Stimulated activated CD4-positive, alpha-beta T cell treated with anti-CD3 and anti-CD28 coated beads, Interleukin-4, amount 100 ng/mL, for 48 hours (primary cell): ENCODE measurements at regions not wholly inside any gene's neighbourhood (a gene's known extent, or its start where the extent isn't known, plus 50 kb on each side); places are given as distances from the start of the nearest gene placed in this dataset.
"Not testable (repeated sequence)": the region's sequence is repeated elsewhere in the genome, so short reads cannot be mapped to it uniquely, and the experiment has no call there.

ENCODE experiments used
- DNase-seq, 2 donors: peaks; one replicate each; pipeline ENCODE4 v3.0.0-alpha.2; 2020; ENCODE audit warnings: low read depth in 2 of 2

DNA sequence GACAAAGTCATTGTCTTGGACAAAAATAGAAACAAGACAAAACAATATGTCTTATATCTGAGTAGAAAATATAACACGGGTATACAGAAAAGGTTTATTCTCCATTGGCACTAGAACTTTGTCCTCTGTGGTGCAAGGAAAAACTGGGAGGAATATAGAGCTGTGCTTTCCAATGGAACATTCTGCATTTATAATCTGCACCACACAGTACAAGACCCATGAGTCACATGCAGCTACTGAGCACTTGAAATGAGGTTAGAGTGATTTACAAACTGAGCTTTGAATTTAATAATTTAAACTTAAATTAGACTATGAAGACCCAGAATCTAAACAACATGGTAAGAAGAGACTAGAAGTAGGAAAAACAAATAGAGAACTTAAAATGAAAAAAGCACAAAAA lies 86.1 kb downstream of the RAP2A start:
- no peak for DNase-seq

DNA sequence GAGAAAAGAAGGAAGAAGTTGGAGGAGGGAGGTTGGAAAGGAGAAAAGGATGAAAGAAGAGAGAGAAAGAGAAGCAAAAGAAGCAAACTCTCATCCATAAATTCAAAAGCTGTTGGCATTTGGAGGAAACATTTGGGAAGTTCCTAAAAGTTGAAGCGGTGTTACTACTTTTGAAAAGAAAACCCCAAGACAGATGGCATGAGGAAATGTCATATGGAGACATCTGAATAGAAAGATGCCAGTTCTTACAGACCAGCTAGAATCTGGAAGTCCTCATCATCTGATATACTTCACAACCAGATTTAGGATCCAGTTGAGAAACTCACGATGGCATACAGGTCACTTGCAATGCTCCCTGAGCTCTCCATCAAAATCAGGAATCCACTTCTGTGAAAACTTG lies 86.9 kb downstream of the RAP2A start:
- DNase-seq, result no peak

DNA sequence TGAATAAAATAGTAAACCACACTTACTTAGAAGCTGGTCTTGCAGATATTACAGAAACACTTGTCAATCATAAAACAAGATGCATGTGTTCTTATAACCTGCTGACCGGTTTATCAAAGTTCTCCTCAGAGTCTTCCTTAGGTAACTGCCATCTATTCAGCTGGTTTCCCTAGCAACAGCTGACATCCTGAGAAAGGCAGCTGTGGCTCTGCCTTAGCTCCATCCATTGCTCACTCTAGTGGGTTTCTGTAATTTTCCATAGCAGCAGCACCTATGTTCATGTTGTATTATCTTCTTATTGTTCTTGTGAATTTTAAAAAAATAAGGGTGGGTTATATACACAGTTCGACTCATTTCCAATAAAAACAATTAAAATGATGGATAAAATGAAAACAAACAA lies 87.8 kb downstream of the RAP2A start:
- no peak for DNase-seq

DNA sequence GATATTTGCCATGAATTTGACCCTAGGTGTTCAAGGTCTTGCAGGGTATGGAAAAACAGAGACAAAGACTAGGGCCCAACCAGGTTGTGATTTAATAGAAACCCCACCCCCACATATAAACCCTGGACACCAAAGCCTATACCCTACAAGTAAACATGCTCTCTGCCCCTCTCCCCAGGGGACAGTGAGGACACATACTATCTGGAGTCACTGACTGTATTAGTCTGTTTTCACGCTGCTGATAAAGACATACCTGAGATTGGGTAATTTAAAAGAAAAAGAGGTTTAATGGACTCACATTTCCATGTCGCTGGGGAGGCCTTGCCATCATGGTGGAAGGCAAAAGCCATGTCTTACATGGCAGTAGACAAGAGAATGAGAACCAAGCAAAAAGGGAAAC lies 88.3 kb downstream of the RAP2A start:
- no peak for DNase-seq

DNA sequence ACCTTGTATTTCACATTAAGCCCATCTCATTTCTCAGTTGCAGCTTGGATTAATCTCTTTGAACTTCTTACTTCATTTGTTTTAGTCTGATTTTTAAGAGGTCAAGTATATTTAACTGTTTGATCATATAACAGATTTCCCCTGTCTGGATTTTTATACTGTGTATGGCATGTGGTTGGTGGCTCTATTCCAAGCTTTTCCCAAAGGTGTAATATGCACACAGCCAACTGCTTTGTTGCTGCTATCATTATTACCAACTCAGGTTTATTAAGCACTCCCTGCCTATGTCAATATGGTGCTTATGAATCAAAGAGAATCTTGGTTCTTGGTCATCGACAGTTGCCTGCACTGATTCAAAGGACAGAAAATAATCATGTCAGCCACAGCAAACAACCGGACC lies 92.6 kb downstream of the RAP2A start:
- DNase-seq, result no peak

DNA sequence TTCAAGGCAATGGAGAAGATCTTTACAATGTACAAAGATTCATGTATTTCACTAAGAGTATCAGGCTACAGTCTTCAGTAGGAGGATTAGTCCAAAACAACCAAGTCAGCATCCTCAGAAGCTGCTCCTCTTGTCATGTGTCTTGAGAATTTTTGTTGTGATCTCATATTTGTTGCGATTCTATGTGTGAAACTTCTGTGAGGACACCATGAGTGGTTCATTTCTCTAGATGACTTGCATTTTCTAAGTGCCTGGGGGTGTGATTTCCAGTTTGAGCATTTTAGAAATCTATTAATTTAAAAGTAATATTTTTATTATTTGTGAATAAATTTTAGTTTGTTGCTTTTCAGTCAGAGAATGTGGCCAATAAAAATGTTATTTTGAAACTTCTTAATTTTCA lies 94.5 kb downstream of the RAP2A start:
- DNase-seq, result no peak

DNA sequence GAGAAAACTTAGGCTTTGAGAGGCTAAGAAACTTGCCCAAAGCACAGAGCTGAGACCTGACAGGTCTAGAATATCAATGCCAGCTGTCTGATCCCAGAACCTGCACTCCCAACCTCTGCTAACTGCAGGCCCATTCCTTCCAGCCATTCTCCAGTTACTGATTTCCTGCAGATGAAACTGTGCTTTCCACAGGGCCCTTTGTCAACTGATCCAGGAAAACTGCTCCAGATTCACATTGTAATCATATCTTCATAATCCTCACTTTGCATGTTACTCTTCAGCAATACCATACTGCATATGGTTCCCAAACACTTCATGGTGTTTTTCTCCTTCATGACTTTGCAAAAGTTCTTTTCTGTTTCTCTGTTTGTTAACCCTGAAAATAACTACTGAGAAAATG lies 100.6 kb downstream of the RAP2A start:
- no peak for DNase-seq

DNA sequence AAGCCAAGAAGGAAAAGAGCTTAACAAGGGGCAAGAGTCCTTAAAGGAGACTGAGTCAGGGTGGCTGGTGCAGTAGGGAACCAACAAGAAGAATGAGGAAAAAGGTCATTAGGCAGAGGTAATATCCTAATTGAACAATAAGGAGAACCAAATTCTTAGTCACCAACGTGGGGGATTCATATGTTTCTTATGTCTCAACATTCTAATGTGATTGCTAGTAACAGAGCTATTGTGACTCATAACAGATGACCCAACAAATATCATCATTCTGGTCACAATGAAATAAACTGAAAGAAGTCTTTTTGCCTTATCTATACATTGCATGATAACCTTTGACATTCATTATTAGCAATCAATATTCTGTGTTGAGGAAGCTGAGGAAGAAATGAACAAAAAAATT lies 101.6 kb downstream of the RAP2A start:
- DNase-seq, result no peak

DNA sequence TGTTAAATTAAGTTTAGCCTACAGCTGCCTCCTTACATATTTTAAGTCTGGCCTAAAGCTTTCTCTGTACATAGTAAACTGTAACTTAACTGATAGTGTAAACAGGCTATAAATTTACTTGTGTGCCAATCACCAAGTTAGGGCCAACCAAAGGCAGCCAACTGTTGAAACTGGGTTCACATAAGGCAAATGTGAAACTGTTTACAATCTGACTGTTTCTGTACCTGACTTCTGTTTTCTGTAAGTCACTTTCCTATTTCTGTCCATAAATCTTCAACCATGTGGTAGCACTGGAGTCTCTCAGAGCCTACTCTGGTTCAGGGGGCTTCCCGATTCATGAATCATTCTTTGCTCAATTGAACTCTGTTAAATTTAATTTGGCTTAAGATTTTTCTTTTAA lies 103.1 kb downstream of the RAP2A start:
- DNase-seq, result no peak

DNA sequence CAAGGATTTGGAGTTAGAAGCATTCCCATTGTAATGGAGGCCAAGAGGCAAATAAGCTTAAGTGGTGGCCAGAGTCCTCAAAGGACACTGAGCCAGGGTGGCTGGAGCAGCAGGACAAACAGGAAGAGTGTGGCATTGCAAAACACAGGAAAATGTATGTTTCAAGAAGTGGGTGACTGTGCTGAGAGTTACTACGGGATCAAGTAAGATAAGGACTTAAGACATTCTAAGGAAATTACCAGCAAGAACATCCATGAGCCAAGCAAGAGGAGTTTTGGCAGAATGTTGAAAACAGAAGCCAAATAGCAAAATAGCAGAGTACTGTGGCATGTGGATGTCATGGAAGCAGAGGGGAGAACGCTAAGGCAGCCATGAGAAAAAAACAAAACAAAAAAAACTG lies 104.2 kb downstream of the RAP2A start:
- no peak for DNase-seq

DNA sequence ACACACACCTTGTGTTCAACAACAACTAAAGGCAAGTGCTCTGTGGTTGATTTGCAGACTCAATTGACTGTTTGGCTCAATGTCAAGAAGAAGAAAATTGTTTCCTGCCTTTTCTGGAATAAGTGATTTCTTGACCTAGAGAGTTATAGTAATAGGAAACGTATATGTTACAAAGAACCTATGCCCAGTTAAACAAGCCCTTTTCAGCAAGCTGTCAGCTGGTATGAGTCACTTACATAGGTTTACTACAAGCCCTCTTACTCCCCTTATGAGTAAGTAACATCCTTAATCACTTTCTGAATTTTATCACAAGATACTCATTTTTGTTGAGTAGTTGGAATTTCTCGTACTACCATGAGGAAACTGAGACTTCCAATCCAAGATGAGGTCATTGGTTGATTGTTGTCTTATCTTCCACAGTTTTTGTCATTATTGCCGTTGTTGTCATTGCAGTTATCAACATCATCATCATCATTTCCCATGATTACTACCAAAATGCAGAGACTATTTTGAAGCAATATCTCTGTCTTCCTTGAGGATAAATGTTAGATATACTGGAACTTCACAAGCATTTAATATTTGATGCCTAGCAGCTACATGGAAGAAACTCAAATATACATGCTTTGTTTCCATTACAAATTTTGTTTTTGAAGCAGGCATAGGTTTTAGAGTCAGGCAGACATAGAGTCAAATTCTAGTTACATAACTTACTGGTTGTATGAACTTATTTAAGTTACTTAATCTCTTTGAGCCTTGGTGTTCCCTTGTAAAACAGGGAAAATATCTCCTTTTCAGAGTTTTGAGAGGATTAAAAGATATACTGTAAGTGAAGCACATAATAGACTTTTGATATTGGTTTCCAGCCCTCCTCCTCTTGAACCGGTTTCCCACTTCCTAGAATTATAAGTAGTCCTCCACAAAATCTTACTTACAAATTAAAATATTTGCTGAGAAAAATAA lies 106.0 kb downstream of the RAP2A start:
- no peak for DNase-seq

DNA sequence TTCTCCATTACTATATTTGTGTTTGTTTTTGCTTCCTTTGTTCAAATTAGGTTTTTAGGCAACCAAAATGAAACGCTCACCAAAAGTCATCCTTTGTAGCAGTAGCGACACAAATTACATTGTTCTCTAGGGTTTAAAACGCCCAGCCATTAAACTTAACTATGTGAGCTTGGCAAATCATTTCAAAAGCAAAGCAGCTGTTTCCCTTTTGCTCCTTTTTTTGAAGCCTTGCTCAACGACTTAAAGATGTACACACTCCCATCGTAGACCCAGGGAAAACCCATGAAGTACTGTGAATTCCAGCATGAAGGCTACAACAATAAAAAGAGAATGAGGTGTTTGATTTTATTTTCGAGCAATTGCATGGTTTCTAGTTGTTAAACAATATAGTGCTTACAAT lies 106.7 kb downstream of the RAP2A start:
- DNase-seq, result no peak

DNA sequence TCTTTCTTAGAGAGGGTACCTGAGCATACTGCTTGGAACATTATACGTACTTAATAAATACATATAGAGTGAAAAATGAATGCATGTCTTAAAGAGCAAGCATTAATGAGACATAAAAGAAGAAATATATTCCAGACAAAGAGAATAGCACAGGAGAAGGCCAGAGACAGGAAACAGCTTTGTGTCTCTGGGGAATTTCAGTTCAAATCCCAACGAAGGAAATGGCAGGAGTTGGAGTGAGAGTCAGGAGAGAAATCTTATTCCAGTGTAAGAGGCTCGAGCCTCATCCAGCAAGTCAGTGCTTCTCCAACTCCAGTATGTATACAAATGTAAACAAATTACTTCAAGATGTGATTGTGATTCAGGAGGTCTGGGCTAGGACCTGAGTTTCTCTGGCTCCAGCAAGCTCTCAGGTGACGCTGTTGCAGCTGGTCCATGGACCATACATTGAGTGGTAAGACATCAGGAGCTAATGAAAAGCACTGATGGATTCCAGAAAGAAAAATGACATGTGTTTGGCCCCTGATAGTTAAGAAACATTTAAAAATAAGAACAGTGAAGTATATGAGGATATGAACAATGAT lies 108.2 kb downstream of the RAP2A start:
- DNase-seq, result no peak

DNA sequence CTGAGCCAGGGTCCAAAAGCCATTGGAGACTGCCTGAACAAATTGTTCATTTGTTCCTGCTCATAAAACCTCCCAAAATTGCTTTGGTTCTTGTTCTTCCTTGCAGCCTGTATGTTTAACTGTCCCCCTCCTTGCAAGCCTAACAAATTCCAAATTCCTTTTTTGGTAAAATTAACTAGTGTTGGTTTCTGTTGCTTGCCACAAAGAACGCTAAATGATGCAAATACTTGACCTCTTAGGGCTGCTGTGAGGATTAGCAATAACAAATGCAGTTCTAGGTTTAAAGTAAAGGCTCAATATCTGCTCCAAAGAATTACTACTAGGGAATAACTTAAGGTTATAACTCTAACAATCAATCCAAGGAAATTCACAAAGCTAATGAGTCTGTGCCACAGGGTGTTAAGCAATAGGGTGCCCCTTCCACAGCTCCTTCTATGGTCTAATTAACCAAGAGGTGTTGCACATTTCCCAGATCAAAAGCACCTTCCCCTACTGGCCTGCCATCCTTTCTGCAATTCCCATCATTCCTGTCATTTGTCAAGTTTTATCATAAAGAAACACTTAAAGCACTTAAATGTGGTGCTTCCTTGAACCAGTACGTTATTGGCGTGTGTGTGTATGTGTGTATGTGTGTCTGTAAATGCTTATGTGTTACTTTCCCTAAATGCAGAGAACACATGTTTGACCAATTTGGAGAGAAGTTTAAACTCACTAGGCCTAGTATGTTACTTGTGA lies 110.2 kb downstream of the RAP2A start:
- no peak for DNase-seq

DNA sequence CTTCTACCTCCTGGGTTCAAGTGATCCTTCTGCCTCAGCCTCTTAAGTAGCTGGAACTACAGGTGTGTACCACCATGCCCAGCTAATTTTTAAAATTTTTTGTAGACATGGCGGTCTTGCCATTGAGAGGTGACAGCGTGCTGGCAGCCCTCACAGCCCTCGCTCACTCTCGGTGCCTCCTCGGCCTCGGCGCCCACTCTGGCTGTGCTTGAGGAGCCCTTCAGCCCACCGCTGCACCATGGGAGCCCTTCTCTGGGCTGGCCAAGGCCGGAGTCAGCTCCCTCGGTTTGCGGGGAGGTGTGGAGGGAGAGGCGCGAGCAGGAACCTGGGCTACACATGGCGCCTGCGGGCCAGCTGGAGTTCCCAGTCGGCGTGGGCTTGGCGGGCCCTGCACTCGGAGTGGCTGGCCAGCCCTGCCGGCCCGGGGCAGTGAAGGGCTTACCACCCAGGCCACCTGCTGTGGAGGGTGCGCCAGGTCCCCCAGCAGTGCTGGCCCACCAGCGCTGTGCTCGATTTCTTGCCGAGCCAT lies 111.1 kb downstream of the RAP2A start:
- not testable (repeated sequence) for DNase-seq

DNA sequence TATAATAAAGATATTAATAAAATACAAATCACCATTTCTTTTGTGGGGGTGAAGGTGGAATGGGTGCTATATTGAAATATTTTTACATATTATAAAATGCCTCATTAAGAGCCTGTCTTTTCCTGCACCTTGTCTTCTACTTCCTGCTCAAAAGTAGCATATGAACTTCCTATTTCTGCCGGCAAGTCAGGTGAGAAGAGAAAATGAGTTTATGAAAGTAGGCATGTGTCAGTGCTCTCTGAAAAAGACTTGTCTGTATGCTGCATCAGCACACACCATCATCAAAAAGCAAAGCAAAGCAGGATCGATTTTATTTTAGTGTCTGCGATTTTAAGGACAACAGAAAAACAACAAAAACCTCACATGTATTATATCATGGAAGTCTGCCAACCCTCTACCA lies 114.2 kb downstream of the RAP2A start:
- no peak for DNase-seq

DNA sequence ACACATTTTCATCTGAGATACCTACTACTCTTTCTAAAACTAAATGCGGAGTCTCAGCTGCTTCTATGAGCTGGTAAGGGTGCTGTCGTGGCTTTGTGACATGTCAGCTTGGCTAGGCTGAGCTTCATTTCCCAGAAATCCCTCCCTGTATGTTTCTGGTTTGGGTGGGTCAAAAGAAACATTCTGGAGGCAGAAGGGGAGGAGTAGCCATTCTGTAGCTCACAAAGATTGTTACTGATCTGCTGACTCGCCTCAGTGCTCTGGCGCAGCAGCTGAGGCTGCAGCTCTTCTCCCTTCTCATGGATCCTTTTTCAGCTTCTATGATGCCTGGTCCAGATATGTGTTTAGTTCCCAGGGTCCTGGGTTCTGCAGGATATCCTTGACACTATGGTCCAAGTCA lies 114.7 kb downstream of the RAP2A start:
- no peak for DNase-seq

DNA sequence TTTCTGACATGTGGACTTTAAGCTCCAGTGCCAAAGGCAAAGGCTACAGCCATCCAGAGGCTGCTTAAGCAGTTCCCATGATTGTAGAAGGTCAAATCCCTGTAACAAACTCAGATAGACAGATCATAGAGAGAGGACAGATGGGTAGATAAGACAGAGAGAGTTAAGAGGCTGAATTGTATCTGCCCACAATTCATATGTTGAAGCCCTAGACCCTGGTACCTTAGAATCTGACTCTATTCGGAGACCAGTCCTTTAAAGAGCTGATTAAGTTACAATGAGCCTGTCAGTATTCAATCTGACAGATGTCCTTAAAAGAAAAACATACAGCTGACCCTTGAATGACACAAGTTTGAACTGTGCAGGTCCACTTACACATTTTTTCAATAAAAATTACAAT lies 115.2 kb downstream of the RAP2A start:
- DNase-seq, result no peak

DNA sequence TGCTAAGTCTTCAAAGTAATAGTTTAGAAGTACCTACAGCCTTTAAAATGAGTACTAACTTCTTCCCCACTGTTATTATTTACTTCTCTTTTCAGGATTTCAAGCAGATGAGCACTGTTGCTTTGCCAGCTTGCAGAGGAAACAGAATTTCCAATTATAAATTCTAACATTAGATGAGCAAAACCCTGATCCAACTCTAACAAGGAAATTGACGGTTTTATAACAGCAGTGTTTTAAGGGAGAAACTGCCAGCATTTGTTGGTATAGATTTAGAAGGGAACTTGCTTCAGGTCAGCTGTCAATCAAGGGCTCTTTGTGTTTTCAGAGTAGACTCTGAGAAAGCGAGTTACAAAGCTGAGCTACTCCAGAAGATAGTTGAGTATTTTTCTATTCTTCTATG lies 120.5 kb downstream of the RAP2A start:
- DNase-seq, result no peak

DNA sequence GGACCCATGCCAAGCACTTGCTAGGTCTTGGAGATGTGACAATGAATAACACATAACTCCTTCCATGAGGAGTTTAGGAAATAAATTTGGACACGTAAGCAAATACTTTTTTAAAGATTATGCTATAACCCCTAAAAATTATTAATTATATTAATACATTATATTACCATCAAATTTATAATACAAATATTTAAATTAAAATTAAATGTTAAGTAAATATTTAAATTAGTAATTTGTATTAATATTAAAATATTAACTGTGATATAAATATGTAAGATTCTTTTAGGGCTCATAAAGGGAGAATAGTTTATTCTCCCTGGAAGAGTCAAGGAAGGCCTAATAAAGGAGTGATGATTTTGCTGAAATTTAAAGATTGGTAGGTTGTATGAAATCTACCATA lies 121.1 kb downstream of the RAP2A start:
- DNase-seq, result no peak

DNA sequence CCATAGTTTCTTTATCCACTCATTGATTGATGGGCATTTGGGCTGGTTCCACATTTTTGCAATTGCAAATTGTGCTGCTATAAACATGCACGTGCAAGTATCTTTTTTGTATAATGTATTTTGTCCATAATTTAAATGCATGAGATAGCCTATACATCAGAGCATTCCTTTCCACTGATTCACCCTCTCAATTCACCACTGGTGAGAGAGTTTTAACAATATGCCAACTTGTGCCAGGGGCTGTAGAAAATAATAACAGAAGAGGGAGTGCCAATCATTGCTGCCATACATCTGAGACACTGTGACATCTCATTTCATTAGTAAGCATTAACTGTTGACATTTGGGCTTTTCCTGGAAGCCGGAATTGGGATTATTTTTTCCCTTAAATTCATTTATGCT lies 125.1 kb downstream of the RAP2A start:
- DNase-seq, result no peak

DNA sequence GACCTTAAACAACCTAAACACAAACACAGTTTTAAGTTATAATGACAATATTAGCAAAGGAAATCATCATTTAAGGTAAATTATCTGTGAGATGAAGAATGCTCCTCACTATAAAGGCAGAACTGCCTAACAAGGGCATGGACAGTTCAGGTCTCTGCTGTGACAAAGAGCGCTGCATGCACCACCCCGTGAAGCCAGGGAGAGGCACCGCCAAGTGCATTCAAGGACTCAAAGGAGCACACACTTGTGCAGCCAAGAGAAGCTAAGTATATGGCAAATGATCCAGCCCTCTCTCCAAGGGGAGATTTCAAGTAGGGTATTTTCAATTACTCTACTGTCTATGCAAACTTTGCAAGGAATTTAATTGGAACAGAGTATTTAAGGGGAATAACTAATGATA lies 126.0 kb downstream of the RAP2A start:
- DNase-seq, result no peak

DNA sequence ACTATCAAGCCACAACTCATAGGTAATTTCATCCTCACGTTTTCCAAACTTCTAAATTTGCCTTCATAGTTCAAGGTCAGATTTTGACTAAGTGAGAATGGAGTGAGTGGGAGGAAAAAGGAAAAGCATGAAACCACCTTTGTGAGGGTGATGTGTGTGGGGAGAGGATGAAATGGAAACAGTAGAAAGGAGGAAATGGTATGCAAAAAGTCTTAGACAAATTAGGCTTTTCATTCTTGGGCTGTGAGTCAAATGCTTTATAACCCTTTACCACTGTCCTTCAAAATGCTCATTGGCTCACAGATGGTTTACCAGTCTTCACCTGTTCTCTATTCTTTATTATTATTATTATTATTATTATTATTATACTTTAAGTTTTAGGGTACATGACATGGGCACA lies 127.2 kb downstream of the RAP2A start:
- no peak for DNase-seq
